ENCODE measurements at regions not wholly inside any gene's neighbourhood (a gene's known extent, or its start where the extent isn't known, plus 50 kb on each side); places are given as distances from the start of the nearest gene placed in this dataset.
"Not testable (repeated sequence)": the region's sequence is repeated elsewhere in the genome, so short reads cannot be mapped to it uniquely, and the experiment has no call there.

DNA sequence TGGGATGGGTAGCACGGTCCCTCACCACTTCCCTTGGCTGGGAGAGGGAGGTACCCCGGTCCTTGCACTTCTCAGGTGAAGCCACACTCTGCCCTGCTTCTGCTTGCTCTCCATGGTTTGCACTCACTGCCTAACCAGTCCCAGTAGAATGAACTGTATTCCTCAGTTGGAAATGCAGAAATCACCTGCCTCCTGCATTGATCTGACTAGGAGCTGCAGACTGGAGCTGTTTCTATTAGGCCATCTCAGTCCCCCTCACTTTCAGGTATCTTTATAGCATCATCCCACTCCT, 264.9 kb downstream of the ZWINT start:
- no peak for DNase-seq

DNA sequence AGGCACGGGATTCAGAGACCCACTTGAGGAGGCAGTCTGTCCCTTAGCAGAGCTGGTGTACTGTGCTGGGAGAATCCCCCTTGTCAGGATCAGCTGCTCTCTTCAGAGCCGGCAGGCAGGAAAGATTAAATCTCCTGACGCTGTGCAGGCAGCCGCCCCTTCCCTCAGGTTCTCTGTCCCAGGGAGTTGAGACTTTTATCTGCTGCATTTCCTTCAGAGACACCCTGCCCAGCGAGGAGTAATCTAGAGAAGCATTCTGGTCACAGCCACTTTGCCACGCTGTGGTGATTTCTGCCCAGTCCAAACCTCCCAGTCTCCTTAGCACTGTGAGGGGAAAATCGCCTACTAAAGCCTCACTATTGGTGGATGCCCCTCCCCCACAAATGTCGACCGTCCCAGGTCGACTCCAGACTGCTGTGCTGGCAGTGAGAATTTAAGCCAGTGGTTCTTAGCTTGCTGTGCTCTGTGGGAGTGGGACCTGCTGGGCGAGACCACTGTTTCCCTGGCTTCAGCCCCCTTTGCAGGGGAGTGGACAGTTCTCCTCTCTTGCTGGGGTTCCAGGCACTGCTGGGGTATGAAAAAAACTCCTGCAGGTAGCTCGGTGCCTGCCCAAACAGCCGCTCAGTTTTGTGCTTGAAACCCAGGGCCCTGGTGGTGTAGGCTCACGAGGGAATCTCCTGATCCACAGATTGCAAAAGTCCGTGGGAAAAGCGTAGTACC, 265.4 kb downstream of the ZWINT start:
- no peak for DNase-seq

DNA sequence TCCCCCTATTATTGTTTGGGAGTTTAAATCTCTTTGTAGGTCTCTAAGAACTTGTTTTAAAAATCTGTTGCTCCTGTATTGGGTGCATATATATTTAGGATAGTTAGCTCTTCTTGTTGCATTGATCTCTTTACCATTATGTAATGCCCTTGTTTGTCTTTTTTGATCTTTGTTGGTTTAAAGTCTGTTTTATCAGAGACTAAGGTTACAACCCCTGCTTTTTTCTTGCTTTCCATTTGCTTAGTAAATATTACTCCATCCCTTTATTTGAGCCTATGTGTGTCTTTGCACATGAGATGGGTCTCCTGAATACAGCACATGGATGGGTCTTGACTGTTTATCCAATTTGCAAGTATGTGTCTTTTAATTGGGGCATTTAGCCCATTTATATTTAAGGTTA, 267.4 kb downstream of the ZWINT start:
- not testable (repeated sequence) for DNase-seq

DNA sequence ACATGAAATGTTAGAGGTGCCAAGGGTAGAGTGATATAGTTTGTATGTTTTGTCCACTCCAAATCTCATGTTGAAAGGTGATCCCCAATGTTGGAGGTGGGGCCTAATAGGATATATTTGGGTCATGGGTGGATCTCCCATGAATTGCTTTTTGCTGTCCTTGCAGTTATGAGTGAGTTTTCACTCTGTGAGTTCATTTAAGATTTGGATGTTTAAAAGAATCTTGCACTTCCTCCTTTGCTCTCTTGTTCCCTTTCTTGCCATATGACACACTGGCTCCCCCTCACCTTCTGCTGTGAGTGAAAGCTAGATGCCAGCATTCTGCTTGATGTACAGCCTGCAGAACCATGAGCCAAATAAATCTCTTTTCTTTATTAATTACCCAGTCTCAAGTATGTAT, 269.2 kb downstream of the ZWINT start:
- no peak for DNase-seq

DNA sequence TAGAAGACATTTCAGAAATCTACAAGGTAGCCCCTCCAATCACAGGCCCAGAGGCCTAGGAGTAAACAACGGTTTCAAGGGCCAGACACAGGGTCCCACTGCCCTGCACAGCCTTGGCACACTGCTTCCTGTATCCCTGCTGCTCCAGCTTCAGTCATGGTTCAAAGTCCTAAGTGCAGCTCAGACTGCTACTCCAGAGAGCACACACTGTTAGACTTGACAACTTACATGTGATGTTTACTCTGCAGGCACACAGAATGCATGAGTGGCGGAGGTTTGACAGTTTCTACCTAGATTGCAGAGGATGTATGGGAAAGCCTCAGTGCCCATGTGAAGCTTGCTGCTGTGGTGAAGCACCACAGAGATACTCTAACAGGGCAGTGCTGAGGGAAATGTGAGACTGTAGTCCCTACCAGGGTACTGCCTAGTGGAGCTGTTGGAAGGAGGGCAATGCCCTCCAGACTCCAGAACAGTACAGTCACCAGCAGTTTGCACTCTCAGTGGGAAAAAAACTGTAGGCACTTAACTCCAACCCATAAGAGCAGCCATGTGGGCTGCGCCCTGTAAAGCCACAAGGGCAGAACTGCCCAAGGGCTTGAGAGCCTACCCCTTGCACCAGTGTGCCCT, 270.0 kb downstream of the ZWINT start:
- no peak for DNase-seq

DNA sequence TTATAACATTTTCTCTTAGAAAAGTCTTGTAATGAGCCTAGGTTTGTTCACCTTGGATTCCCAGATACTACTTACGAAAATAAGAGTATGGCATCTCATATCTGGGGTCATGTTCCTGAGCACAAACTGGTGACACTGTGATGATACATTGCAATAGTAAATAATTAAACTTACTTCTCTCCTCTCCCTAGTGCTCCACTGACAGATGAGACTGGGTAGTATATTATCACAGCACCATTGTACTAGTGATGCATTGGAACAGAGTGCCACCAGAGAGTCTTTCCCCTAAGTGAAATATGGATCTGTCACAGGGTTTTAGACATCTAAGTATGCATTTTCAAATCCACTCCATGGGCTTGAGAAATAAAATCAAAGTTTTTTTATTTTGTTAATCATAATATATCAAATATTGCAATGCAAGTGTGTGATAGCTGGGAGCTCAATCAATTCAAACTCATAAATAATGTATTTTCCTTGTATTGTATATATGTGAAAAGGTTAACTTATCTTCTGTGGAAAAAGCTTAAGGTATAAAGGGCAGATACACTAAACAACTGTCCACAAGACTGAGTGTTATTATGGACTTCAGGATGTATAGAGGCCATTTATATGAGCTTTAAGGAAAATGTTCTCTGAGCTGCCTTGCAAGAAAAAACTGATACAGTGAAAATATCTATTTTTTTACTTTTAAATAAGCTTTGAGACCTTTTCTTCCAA, 275.5 kb downstream of the ZWINT start:
- no peak for DNase-seq

DNA sequence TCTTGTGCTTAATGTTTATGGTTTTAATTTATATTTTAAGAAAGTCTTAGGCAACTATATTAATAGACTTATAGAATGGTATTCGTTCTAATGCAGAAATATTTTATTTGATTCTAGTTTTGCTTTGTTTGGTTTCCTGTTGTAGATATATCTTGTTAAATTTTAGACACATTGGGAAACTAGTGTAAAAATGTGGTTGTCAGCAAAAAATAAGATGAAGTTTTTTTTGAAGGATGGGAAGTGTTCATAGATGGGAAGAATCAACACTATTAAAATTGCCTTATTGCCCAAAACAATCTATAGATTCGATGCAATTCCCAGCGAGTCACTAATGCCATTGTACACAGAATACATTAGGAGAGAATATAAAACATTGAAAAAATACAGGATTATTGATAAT, 278.9 kb downstream of the ZWINT start:
- no peak for DNase-seq

DNA sequence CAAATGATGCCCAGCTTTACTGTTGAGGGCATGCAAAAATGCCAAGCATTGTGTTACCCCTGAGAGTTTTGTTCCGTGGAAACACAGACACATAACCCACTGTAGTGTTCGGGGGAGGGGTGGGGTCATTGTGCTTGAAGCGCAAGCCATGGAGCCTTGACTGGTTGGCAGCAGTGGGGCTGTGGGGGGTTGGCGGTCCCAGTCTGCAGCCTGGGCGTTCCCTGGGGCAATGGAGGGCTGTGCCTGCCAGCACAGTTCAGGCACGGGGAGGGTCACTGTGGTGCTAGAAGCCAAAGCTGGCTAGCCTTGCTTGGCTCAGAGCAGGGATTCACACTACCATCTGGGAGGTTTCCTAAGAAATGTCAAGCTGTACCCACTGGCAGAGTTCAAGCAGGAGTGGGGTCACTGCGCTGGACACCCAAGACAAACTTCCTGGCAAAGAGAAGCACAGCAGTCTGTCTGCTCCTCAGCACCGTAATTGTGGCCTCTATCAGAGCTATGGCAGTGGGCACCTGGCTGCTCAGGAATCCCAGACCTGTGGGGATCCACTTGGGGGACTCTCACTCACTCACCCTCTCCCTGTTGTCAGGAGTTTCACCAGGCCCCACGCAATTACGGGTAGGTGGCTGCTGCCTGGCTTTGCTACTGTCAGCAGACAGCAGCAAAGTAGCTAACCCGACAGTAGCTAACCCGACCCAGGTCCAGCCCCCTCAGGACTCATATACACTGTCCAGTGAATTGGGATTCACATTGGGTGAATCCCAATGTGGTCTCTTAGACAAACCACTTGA, 292.4 kb downstream of the ZWINT start:
- DNase-seq: no peak

DNA sequence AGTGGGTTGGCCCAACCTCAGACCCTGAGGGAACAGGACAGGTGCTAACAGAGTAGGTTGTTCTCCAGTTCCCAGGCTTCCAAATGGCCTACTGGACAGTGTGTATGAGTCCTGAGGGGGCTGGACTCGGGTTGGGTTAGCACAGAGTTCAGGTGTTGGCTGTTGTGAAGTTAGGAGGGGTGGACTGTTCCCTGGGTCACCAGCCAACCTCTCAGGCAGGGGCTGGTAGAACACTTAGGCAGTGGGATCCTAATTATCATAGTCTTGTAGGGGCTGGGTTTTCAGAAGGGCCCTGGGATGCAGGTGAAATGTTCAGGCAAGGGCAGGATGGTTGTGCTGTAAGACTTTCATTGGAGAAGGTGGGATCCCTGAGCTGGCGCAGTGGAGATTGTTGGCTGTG, 293.0 kb downstream of the ZWINT start:
- DNase-seq: no peak

DNA sequence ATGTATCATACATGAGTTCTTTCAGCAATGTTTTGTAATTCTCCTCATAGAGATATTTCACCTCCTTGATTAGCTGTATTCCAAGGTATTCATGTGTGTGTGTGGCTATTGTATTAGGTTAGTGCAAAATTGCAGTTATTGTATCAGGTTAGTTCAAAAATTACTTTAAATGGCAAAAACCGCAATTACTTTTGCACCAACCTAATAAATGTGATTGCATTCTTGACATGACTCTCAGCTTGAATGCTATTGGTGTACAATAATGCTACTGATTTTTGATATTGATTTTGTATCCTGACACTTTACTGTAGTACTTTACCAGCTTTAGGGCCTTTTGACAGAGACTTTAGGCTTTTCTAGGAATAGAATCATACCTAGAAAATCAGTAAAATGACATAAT, 297.4 kb downstream of the ZWINT start:
- no peak for DNase-seq

DNA sequence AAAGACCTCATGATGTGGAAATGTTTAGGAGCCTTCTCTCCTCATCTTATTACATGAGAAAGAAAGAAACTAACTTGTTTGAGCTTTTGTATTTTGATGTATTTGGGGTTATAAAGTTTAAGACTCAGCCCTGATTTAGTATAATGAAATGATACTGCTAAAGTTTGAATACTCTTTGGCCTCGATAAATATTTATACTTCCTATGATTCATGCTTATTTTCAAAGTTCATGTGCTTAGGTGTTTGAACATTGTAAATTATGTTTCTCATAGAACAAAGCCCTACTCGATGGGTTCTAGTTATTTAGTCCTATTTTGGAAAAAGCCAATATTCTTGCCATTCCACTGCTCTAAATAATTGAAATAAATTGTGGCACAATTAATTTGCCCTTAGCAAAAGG, 303.2 kb downstream of the ZWINT start:
- no peak for DNase-seq

DNA sequence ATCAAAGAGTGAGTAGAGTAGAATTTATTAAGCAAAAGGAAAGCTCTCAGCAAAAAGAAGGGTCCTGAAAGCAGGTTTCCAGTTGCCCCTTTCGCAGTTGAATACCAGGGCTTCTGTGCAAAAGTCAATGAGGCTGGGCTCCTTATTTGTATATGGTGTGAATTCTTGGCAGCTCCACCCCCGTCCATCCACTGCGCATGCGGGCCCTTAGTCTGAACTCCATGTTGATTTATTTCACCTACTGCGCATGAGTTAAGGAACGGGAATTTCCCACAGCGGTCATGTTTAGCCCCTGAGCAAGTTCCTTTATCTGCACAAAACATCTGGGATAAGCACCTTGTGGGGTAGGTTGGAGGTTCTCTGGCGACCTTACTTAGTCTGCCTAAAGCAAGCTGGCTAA, 325.6 kb downstream of the ZWINT start:
- DNase-seq: no peak

DNA sequence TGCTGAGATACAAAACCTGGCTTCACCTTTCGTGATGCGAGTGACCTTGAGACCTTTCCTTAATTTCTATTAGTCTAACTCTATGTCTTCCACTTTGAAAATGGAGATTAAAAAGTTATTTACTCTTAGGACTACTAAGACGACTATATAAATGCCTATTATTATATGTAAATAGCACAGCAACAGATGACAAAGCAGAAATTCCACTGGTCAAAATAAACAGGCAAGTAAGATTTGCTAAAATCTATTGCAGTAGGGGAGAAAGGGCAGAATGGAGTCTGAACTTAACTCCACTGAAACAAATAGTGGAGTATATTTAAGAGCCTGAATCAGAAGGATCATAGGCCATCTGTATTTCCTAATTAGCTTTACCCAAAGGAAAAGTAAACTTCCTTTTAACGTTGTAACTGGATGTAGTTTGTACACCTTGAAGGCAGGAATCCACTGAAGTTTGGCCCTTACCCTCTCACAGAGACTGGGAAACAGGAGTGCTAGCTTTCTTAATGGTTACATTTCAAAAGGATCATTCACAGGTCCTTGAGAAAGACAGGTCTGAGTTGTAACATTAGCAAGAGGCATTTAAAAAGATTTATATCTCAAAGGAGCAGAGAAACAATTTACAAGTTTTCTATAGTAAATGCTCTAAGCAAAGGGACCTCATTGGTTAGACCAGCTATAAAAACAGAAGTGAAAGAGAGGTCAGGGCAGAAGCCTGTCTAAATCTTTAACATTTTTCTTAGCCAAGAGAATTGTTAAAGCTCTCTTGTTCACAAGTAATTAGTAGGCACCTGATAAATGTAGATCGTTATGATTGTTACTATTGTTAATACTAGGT, 332.5 kb downstream of the ZWINT start:
- DNase-seq: no peak

DNA sequence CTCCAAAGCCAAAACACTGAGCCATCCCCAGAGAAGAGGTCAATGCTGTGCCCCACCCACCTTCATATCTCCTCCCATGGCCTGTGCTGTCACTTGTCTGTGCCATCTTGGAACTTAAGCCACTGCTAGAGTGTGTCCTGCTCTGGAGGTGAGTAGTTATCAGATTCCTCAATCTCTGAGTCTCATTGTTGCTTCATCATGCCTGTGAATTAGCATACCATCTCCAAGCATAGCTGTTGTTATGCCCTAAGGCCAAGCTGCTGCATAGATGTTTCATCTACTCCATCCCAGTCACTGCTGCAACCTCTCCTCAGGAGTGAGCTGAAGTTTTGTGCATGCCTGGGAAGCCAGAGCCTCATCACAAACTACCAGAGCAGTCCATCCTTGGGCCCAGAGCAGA, 349.0 kb downstream of the ZWINT start:
- DNase-seq: no peak

DNA sequence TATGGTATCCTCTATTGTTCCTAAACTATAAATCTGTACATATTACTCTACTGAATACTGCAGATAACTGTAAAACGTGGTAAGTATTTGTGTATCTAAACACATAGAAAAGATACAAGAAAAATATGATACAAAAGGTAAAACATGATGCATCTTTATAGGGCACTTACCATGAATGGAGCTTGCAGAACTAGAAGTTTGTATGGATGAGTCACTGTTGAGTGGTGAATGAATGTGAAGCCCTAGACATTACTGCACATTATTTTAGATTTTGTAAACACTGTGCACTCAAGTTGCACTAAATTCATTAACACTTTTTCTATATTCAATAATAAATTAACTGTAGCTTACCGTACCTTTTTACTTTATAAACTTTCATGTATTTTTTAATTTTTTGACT, 357.5 kb downstream of the ZWINT start:
- no peak for DNase-seq

DNA sequence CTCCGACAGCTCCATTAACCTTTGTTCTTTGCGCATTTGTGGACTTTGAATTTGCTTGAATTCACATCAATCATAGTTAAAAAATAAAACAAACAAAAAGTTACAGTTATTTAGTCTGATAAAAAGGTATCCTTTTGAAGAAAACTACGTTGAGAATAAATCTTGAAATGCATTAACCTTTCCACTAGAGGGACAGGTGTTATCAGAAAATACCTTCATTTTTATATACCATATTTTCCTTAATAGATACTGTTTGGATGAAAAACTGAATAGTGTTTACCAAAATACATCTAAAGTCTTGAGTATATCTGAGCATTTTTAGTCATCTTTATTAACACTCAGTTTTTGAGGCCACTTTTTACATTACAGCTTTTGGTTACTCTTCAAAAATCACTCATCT, 371.9 kb downstream of the ZWINT start:
- no peak for DNase-seq

DNA sequence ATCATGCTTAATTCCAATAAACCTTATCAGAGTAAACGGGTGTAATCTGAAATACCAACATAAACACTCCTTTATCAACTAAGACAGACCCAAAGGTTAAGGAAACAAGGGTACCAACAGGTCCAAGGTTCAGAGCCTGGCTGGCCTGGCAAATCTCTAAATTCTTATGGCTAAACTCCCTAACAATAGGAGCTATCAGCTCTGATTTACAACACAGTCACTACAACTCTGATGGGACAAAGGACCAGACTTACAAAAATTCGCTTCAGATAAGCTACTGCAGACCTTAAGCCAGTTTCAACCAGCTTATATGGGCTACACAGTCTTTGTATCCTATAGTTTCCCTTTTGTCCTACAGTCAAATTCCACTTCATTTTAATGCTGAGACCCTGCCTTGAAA, 381.9 kb downstream of the ZWINT start:
- DNase-seq: no peak

DNA sequence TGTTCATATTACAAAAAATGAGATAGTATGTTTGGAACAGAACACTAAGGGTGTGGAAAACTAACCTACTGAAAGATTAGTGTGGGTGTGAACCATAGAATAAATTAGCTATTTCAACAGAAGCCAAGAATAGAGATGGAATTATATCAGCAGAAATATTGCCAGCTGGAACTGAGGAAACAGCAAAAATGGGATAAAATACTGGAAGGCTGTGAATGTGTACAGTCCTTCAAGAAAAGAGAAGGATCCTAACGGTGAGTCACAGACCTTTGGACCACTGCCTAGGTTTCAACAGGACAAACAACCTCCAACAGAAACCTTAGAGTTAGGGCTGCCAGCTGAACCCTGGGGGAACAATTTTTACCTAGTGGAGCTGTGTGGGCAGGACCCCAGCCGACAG, 395.0 kb downstream of the ZWINT start:
- DNase-seq: no peak

DNA sequence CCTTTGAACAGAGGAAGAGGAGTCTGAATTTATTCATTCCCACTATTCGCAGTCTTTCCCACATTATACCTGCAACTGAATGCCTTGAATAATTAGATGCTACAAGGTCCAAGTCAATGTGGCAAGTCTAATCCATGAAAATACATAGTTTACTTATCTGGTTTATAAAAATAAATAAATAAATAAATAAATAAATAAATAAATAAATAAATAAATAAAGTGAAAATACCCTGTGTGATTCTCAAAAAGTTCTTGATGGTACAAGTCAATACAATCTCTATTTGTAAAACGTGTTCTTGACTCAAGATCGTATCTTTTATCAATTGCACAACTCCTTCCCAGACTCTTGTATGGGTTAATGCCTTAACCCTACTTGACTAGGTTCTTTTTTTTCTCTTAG, 417.7 kb downstream of the ZWINT start:
- DNase-seq: no peak

DNA sequence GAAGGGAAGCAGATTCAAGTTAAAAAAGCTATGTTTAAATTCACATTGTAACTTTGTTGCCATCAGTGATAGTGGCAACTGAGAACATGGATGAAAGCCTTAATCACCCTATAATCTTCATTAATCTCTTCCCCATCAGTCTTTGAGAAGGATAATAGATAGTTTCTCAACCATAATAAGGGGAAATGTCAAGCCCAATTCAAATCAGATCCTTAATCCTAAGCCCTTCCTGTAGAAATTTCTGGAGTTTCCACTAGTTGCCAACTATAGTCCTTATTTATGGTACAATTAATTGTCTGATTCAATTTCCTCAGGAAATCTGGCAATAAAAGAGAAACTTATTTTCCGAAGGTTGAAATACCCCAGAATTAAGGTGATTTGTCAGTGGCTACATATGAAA, 431.8 kb downstream of the ZWINT start:
- DNase-seq: no peak

DNA sequence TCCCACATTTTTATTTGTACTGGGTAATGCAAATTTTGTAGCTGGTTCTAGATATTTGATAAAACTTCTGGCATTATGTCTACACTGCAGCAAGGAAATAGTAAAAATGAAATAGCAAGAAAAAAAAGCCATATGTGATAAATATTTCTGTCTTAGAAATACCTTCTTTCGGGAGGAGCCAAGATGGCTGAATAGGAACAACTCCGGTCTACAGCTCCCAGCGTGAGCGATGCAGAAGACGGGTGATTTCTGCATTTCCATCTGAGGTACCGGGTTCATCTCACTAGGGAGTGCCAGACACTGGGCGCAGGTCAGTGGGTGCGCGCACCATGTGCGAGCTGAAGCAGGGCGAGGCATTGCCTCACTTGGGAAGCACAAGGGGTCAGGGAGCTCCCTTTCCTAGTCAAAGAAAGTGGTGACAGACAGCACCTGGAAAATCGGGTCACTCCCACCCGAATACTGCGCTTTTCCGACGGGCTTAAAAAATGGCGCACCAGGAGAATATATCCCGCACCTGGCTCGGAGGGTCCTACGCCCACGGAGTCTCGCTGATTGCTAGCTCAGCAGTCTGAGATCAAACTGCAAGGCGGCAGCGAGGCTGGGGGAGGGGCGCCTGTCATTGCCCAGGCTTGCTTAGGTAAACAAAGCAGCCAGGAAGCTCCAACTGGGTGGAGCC, 461.4 kb downstream of the ZWINT start:
- DNase-seq: not testable (repeated sequence)

DNA sequence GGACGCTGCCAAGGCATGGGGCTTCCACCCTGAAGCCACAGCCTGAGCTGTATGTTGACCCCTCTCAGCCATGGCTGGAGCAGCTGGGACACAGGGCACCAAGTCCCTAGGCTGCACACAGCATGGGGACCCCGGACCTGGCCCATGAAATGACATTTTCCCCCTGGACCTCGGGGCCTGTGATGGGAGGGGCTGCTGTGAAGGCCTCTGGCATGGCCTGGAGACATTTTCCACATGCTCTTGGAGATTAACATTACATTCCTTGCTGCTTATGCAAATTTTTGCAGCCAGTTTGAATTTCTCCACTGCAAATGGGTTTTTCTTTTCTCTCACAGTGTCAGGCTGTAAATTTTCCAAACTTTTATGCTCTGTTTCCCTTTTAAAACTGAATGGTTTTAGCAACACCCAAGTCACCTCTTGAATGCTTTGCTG, 463.6 kb downstream of the ZWINT start:
- no peak for DNase-seq

All from DMS79 (cell line).